HG03108 (cell line): ENCODE measurements at regions not wholly inside any gene's neighbourhood (a gene's known extent, or its start where the extent isn't known, plus 50 kb on each side); places are given as distances from the start of the nearest gene placed in this dataset.
A peak's percentile ranks its signal among the peaks of the same experiment; 100 is the strongest.

ENCODE experiments used
- ATAC-seq: cut with Tn5 transposase; IDR thresholded peaks from one replicate; pipeline ENCODE4 v1.9.1; 2021; ENCODE audit warnings: moderate library complexity; ENCODE audit not compliant: unreplicated experiment

- ATAC-seq, result no peak
These were observed 85.0 kb downstream of the NUF2 start for GRCh38 chr1:163406772-163407171.

GRCh38 chr1:163408262-163408661 lies 86.5 kb downstream of the NUF2 start:
- no peak for ATAC-seq

- ATAC-seq, result no peak
These were observed 88.6 kb downstream of the NUF2 start for GRCh38 chr1:163410073-163410999.

- ATAC-seq, result no peak
These were observed 90.5 kb downstream of the NUF2 start for GRCh38 chr1:163412221-163412620.

- ATAC-seq, result peak; percentile 86
These were observed 93.0 kb downstream of the NUF2 start for GRCh38 chr1:163414778-163415177.

- no peak for ATAC-seq
These were observed 99.9 kb downstream of the NUF2 start for GRCh38 chr1:163421701-163422100.

- ATAC-seq, result no peak
These were observed 101.1 kb downstream of the NUF2 start for GRCh38 chr1:163422738-163423404.

GRCh38 chr1:163426505-163427251 lies 104.9 kb downstream of the NUF2 start:
- ATAC-seq, result no peak

- ATAC-seq, result no peak
These were observed 105.5 kb downstream of the NUF2 start for GRCh38 chr1:163427279-163427678.

GRCh38 chr1:163436140-163436812 lies 114.5 kb downstream of the NUF2 start:
- no peak for ATAC-seq

- no peak for ATAC-seq
These were observed 117.7 kb downstream of the NUF2 start for GRCh38 chr1:163439471-163439870.

- ATAC-seq, result no peak
These were observed 118.3 kb downstream of the NUF2 start for GRCh38 chr1:163440090-163440489.

- no peak for ATAC-seq
These were observed 120.6 kb downstream of the NUF2 start for GRCh38 chr1:163442231-163442879.

GRCh38 chr1:163442895-163443294 lies 121.1 kb downstream of the NUF2 start:
- ATAC-seq, result no peak

GRCh38 chr1:163443863-163444262 lies 122.1 kb downstream of the NUF2 start:
- no peak for ATAC-seq

- ATAC-seq, result no peak
These were observed 122.9 kb downstream of the NUF2 start for GRCh38 chr1:163444665-163445064.

- no peak for ATAC-seq
These were observed 129.2 kb downstream of the NUF2 start for GRCh38 chr1:163450986-163451385.

GRCh38 chr1:163459539-163459938 lies 137.8 kb downstream of the NUF2 start:
- ATAC-seq, result no peak

GRCh38 chr1:163467289-163467688 lies 145.5 kb downstream of the NUF2 start:
- no peak for ATAC-seq
